Caco-2 (cell line): ENCODE measurements at regions not wholly inside any gene's neighbourhood (a gene's known extent, or its start where the extent isn't known, plus 50 kb on each side); places are given as distances from the start of the nearest gene placed in this dataset.

Source experiments
- BruUV-seq: library from RNA; stranded (reverse); fragments of 400-500 nt; replicated peaks from 2 replicates; lab custom pipeline; 2021; lab: Mats Ljungman, UMichigan
- CTCF ChIA-PET: fragments of 300-600 bp; sonication (Branson Sonifier 250); formaldehyde crosslinking; loops from one replicate; lab custom pipeline; 2022; ENCODE audit warnings: antibody characterized with exemption; lab: Charles Lee
- POLR2A ChIA-PET: fragments of 300-600 bp; sonication (Branson Sonifier 250); formaldehyde crosslinking; loops from one replicate; lab custom pipeline; 2022; ENCODE audit warnings: antibody characterized with exemption; lab: Charles Lee
- DNase-seq, 2 experiments: peaks; one replicate each; pipeline versions ENCODE4 v3.0.0 to v3.0.0-alpha.2; 2020 to 2022
- H3K27me3 ChIP-seq: replicated peaks from 2 replicates; pipeline ENCODE4 v1.6.0; 2011; ENCODE audit warnings: low read length; ENCODE audit not compliant: control insufficient read depth, insufficient read depth
- H3K36me3 ChIP-seq: 2 replicates; pipeline ENCODE4 v1.5.1; 2011; ENCODE audit warnings: low read length; ENCODE audit not compliant: control insufficient read depth, insufficient read depth
- H3K4me1 ChIP-seq: fragments of 250-450 bp; sonication (Bioruptor Pico); 2 replicates; pipeline ENCODE4 v1.5.1; 2020; ENCODE audit warnings: mild to moderate bottlenecking
- H3K4me3 ChIP-seq: 2 replicates; pipeline ENCODE4 v1.5.1; 2011; ENCODE audit warnings: low read depth, mild to moderate bottlenecking, control low read depth, low read length
- H3K9me3 ChIP-seq: fragments of 250-450 bp; sonication (Bioruptor Pico); 2 replicates; pipeline ENCODE4 v1.5.1; 2020; ENCODE audit warnings: mild to moderate bottlenecking, moderate library complexity
- H3K27ac Mint-ChIP-seq: one replicate; pipeline ENCODE4 v1.8.0; 2022; ENCODE audit warnings: mixed read lengths; ENCODE audit not compliant: unreplicated experiment
- H3K27me3 Mint-ChIP-seq: one replicate; pipeline ENCODE4 v1.8.0; 2022; ENCODE audit warnings: mixed read lengths; ENCODE audit not compliant: insufficient read depth, unreplicated experiment
- H3K36me3 Mint-ChIP-seq: one replicate; pipeline ENCODE4 v1.8.0; 2022; ENCODE audit warnings: mild to moderate bottlenecking, mixed read lengths; ENCODE audit not compliant: insufficient read depth, unreplicated experiment
- H3K4me1 Mint-ChIP-seq: one replicate; pipeline ENCODE4 v1.8.0; 2022; ENCODE audit warnings: low read depth, mixed read lengths; ENCODE audit not compliant: unreplicated experiment
- H3K4me3 Mint-ChIP-seq: one replicate; pipeline ENCODE4 v1.8.0; 2022; ENCODE audit warnings: mild to moderate bottlenecking, moderate library complexity, mixed read lengths; ENCODE audit not compliant: unreplicated experiment
- H3K9me3 Mint-ChIP-seq: one replicate; pipeline ENCODE4 v1.8.0; 2022; ENCODE audit warnings: mixed read lengths; ENCODE audit not compliant: unreplicated experiment
- CTCF ChIP-seq, 2 experiments: fragments of 200-600 bp in 1 of 2; IDR thresholded peaks; 1 replicate in 1 of 2; 2 replicates in 1 of 2; pipeline versions ENCODE4 v1.5.1 to v1.8.0; 2011 to 2022; ENCODE audit warnings: antibody characterized with exemption in 1 of 2, control low read depth in 1 of 2, inconsistent platforms in 1 of 2, low read depth in 1 of 2, low read length in 1 of 2, mild to moderate bottlenecking in 1 of 2, moderate library complexity in 1 of 2; ENCODE audit not compliant: insufficient read depth in 1 of 2, severe bottlenecking in 1 of 2, unreplicated experiment in 1 of 2
- intact Hi-C: fragments of 100-400 bp; cut with micrococcal nuclease; formaldehyde crosslinking; loops from one replicate; pipeline ENCODE4 v1.10.0; 2022; ENCODE audit not compliant: unreplicated experiment

DNA sequence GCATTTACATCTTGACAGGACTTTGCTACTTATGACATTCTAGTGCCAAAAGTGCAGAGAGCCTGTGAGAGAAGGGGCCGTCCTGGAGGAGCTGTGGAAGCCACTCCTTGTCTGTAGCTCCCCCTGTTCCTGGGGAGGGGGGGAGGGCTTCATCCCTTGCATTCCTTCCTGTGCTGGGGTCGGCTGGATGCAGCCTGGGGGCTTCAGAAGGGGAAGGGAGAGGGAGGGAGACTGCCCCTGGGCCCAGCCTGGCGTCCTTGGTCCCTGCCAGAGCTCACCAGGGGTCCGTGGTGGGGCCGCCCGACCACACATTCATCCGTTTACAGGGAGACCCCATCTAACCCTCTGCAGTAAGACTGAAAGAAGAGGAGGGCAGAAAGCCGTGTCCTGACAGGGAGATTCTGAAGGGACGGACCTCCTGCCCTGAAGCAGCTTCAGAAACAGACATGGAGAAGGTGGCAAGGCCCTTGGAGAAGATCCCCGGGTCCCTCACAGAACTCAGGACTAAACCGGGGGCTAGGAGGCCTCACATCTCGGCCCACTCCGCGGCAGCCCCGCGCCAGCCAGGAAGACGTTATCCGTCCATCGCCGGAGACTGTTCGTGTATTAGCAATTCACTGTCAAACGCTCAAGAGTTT, 258.3 kb upstream of the SALL3 start:
- Histone ChIP-seq H3K4me3 (no peak overlapping the region), H3K4me1 (no peaks in the 10 kb centered on the region), H3K9me3 (no peaks in the 10 kb centered on the region), H3K27me3 (no peaks in the 10 kb centered on the region), H3K36me3 (no peaks in the 10 kb centered on the region)
- ChIA-PET CTCF (no interaction called here), POLR2A (no interaction called here)
- TF ChIP-seq CTCF (IDR thresholded peaks at IDR 0.05; ENCODE audit: insufficient read depth in 1 of 2, low read depth in 1 of 2, low read length in 1 of 2, severe bottlenecking in 1 of 2, unreplicated experiment in 1 of 2) = no peak
- Mint-ChIP-seq H3K27me3 (no peaks in the 10 kb centered on the region), H3K4me3 (no peak overlapping the region), H3K36me3 (no peaks in the 10 kb centered on the region), H3K4me1 (no peaks in the 10 kb centered on the region), H3K27ac (no peak overlapping the region), H3K9me3 (no peaks in the 10 kb centered on the region)
- DNase-seq = no peak
- no TSS peak for BruUV-seq
- intact Hi-C loops = no loop called here

DNA sequence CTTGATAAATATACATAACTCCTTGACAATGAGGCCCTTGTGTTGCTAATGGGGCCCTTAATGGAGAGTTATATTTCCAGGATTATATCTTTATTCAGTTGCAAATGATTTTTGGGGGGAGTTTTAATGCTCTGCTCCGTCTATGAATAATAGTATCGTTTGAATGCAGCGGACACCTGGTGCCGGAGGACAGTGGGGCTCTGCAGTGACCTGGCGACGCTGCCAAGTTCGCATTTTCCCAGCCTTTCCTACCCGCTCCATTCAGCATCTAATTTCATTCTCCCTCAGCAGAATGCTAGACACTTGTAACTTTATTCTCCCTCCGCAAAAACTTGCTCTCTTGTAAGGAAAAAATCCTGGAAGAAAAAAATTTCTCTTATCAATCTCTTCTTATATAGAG, 257.6 kb upstream of the SALL3 start:
- intact Hi-C loops = no loop called here
- no TSS peak for BruUV-seq
- no peaks in the 10 kb centered on the region for H3K4me1 ChIP-seq
- no peaks in the 10 kb centered on the region for H3K36me3 ChIP-seq
- no peak for TF ChIP-seq CTCF (IDR thresholded peaks at IDR 0.05; ENCODE audit: insufficient read depth in 1 of 2, low read depth in 1 of 2, low read length in 1 of 2, severe bottlenecking in 1 of 2, unreplicated experiment in 1 of 2)
- no peaks in the 10 kb centered on the region for H3K9me3 ChIP-seq
- ChIA-PET POLR2A (no interaction called here), CTCF (no interaction called here)
- no peak for DNase-seq
- Mint-ChIP-seq H3K27me3 (no peaks in the 10 kb centered on the region), H3K9me3 (no peaks in the 10 kb centered on the region), H3K4me1 (no peaks in the 10 kb centered on the region), H3K36me3 (no peaks in the 10 kb centered on the region), H3K4me3 (no peak overlapping the region), H3K27ac (no peak overlapping the region)
- no peak overlapping the region for H3K4me3 ChIP-seq
- H3K27me3 ChIP-seq = no peaks in the 10 kb centered on the region

DNA sequence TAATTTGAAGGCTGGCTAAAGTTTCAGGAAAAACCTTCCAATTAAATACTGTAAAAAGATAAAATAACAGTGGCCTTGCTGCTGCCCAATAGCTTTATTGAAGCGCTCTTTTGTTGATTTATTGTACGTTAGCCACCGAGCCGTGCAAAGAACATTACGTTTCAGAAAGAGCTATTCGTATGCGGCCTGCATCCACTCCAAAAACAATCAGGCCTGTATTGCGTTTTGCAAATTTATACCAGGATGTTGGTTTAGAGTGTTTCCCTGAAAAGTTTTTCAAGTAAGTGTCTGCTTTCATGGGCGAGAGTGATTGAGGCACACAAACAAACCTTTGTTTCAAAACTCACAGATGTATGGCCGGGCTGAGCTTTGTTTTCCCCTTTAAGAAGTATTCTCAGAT, 257.2 kb upstream of the SALL3 start:
- intact Hi-C loops = no loop called here
- Histone ChIP-seq H3K9me3 (no peaks in the 10 kb centered on the region), H3K4me3 (no peak overlapping the region), H3K4me1 (no peaks in the 10 kb centered on the region), H3K36me3 (no peaks in the 10 kb centered on the region), H3K27me3 (no peaks in the 10 kb centered on the region)
- no peak for DNase-seq
- TF ChIP-seq CTCF (IDR thresholded peaks at IDR 0.05; ENCODE audit: insufficient read depth in 1 of 2, low read depth in 1 of 2, low read length in 1 of 2, severe bottlenecking in 1 of 2, unreplicated experiment in 1 of 2) = no peak
- H3K4me1 Mint-ChIP-seq = no peaks in the 10 kb centered on the region
- no peak overlapping the region for H3K27ac Mint-ChIP-seq
- no TSS peak for BruUV-seq
- CTCF ChIA-PET = no interaction called here
- POLR2A ChIA-PET = no interaction called here
- H3K27me3 Mint-ChIP-seq = no peaks in the 10 kb centered on the region
- no peak overlapping the region for H3K4me3 Mint-ChIP-seq
- no peaks in the 10 kb centered on the region for H3K36me3 Mint-ChIP-seq
- H3K9me3 Mint-ChIP-seq = no peaks in the 10 kb centered on the region
